ENCODE measurements at regions not wholly inside any gene's neighbourhood (a gene's known extent, or its start where the extent isn't known, plus 50 kb on each side); places are given as distances from the start of the nearest gene placed in this dataset.

GRCh38 chr14:106489112-106489881 lies 962.9 kb downstream of the TMEM121 start:
- TF ChIP-seq GFI1 (CRISPR knock-in tag; IDR thresholded peaks at IDR 0.05; ENCODE audit: borderline replicate concordance), result no peak
- TF ChIP-seq PBX3 (CRISPR knock-in tag; IDR thresholded peaks at IDR 0.05; ENCODE audit: borderline replicate concordance), result no peak
- TF ChIP-seq TRAFD1 (CRISPR knock-in tag; IDR thresholded peaks at IDR 0.05; ENCODE audit: borderline replicate concordance), result no peak
- no peak for TF ChIP-seq CTCF (CRISPR knock-in tag; IDR thresholded peaks at IDR 0.05)

All from HepG2 (cell line).